Vagina (tissue), 2 donors: ENCODE measurements at regions not wholly inside any gene's neighbourhood (a gene's known extent, or its start where the extent isn't known, plus 50 kb on each side); places are given as distances from the start of the nearest gene placed in this dataset.

Experiments used
- DNase-seq, 2 donors: peaks; one replicate each; pipeline ENCODE4 v3.0.0-alpha.2; 2017; ENCODE audit errors: extremely low spot score in 2 of 2
- H3K27ac ChIP-seq: fragments of 200-600 bp; sonication (generic); one replicate; pipeline ENCODE4 v1.5.1; 2019
- H3K27me3 ChIP-seq: fragments of 200-600 bp; sonication (generic); one replicate; pipeline ENCODE4 v1.5.1; 2019
- H3K36me3 ChIP-seq, 2 donors: fragments of 200-600 bp; sonication (generic); one replicate each; pipeline ENCODE4 v1.5.1; 2017 to 2019
- H3K4me1 ChIP-seq: fragments of 200-600 bp; sonication (generic); one replicate; pipeline ENCODE4 v1.5.1; 2019
- H3K4me3 ChIP-seq, 2 donors: fragments of 200-600 bp; sonication (generic); 1 replicate in 1 of 2; 2 replicates in 1 of 2; pipeline ENCODE4 v1.5.1; 2016 to 2019
- H3K9me3 ChIP-seq: fragments of 200-600 bp; sonication (generic); one replicate; pipeline ENCODE4 v1.5.1; 2019
- POLR2A ChIP-seq, 2 donors: fragments of 450-650 bp; IDR thresholded peaks; one replicate each; pipeline ENCODE4 v1.6.1; 2017; ENCODE audit warnings: antibody characterized with exemption in 2 of 2, mild to moderate bottlenecking in 2 of 2, moderate library complexity in 2 of 2
- POLR2AphosphoS5 ChIP-seq, 2 donors: sonication (generic); formaldehyde crosslinking; IDR thresholded peaks; one replicate each; pipeline ENCODE4 v1.9.0; 2017; ENCODE audit warnings: antibody characterized with exemption in 2 of 2, mild to moderate bottlenecking in 2 of 2, low read depth in 1 of 2; ENCODE audit not compliant: insufficient read depth in 1 of 2
- intact Hi-C: fragments of 100-400 bp; cut with DNase I; formaldehyde crosslinking; loops from one replicate; pipeline ENCODE4 v1.15.1; 2023
- TF ChIP-seq, protein P1 (sequence below), 3 experiments: fragments of 450-650 bp in 2 of 3; fragments of 200-600 bp in 1 of 3; sonication (generic) in 1 of 3; IDR thresholded peaks; one replicate each; pipeline ENCODE4 v1.5.1; 2017 to 2019; ENCODE audit warnings: antibody characterized with exemption in 3 of 3, mild to moderate bottlenecking in 2 of 3, moderate library complexity in 2 of 3

DNA sequence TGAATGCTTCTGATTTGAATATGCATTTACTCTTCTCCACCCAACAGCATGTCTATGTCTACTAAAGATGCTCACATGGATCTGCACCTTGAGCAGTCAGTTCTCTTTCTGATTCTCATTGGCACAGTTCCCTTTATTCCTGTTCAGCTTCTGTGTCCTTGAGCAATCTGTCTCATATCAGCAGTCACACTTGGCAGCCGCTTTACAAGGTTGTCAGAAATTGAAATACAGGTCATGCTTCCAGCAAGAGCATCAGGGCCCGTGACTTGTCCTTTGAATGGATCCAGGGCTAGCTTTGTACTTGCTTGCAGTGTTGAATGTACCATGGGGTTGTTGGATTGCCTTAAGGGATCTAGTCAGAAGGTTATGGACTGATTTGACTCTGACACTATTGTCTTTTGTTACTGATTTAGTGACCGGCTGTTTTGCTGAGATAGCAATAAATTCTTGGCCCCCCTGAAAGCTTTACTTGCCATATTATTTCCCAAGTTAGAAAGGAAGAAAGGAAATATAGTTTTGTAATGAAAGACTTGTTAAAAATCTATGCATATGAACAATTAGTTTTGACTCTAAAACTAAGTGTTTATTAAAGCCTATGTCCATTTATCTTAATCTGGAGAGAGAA is 273.4 kb upstream of the ISL1 start:
- Histone ChIP-seq H3K36me3 (no peaks in the 10 kb centered on the region), H3K4me3 (no peak overlapping the region), H3K27ac (no peak overlapping the region), H3K9me3 (no peaks in the 10 kb centered on the region), H3K4me1 (no peaks in the 10 kb centered on the region), H3K27me3 (no peaks in the 10 kb centered on the region)
- DNase-seq = no peak
- TF ChIP-seq, protein P1, sequence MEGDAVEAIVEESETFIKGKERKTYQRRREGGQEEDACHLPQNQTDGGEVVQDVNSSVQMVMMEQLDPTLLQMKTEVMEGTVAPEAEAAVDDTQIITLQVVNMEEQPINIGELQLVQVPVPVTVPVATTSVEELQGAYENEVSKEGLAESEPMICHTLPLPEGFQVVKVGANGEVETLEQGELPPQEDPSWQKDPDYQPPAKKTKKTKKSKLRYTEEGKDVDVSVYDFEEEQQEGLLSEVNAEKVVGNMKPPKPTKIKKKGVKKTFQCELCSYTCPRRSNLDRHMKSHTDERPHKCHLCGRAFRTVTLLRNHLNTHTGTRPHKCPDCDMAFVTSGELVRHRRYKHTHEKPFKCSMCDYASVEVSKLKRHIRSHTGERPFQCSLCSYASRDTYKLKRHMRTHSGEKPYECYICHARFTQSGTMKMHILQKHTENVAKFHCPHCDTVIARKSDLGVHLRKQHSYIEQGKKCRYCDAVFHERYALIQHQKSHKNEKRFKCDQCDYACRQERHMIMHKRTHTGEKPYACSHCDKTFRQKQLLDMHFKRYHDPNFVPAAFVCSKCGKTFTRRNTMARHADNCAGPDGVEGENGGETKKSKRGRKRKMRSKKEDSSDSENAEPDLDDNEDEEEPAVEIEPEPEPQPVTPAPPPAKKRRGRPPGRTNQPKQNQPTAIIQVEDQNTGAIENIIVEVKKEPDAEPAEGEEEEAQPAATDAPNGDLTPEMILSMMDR (IDR thresholded peaks at IDR 0.05) = no peak
- no peak for TF ChIP-seq POLR2AphosphoS5 (IDR thresholded peaks at IDR 0.05; ENCODE audit: insufficient read depth in 1 of 2, low read depth in 1 of 2)
- TF ChIP-seq POLR2A (IDR thresholded peaks at IDR 0.05) = no peak
- intact Hi-C loops = no loop called here

DNA sequence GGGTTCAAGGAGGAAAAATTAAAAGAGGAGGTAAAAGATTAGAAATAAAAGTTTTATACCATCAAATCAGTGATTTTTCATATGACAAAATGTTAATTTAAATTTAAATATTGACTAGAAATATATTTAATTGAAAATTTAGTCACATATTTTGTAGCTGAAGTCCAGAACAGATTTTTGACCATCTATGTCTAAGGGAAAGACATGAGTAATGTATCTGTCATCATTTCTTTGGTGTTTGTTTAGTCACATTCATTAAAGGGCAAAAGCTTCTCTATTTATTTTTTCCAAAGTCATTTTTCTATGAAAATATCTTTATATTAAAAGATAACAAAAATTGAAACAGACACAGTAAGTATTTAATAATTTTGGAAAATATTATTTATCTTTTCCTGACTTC is 252.0 kb upstream of the ISL1 start:
- Histone ChIP-seq H3K4me1 (no peaks in the 10 kb centered on the region), H3K27ac (no peak overlapping the region), H3K27me3 (no peaks in the 10 kb centered on the region), H3K9me3 (no peaks in the 10 kb centered on the region), H3K36me3 (no peaks in the 10 kb centered on the region), H3K4me3 (no peak overlapping the region)
- no peak for DNase-seq
- no peak for TF ChIP-seq POLR2AphosphoS5 (IDR thresholded peaks at IDR 0.05; ENCODE audit: insufficient read depth in 1 of 2, low read depth in 1 of 2)
- TF ChIP-seq, protein P1 (IDR thresholded peaks at IDR 0.05) = no peak
- TF ChIP-seq POLR2A (IDR thresholded peaks at IDR 0.05) = no peak
- intact Hi-C loops = no loop called here

DNA sequence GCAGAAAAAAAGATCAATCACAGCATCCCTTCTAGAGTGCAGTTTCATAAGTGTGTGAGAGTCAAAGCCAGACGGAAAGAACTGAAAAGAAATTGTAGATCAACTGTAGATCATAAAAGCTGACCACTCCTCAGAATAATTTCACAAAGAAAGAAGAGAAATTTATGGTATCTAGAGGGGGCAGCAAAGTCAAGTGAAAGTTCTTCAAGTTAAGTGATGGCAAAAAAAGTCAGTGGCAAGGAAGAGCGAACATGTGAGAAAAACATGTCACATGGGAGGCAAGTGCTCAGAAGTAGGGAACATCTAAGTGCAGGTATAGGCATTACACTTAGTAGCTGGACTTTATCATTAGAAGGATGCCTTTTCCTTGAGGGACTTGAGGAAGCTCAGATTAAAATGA is 245.1 kb upstream of the ISL1 start:
- Histone ChIP-seq H3K4me3 (no peak overlapping the region), H3K27ac (no peak overlapping the region), H3K4me1 (no peaks in the 10 kb centered on the region), H3K36me3 (no peaks in the 10 kb centered on the region), H3K27me3 (no peaks in the 10 kb centered on the region), H3K9me3 (no peaks in the 10 kb centered on the region)
- intact Hi-C loops = no loop called here
- TF ChIP-seq, protein P1 (IDR thresholded peaks at IDR 0.05) = no peak
- TF ChIP-seq POLR2AphosphoS5 (IDR thresholded peaks at IDR 0.05; ENCODE audit: insufficient read depth in 1 of 2, low read depth in 1 of 2) (no peak), POLR2A (IDR thresholded peaks at IDR 0.05) (no peak)
- DNase-seq = no peak

DNA sequence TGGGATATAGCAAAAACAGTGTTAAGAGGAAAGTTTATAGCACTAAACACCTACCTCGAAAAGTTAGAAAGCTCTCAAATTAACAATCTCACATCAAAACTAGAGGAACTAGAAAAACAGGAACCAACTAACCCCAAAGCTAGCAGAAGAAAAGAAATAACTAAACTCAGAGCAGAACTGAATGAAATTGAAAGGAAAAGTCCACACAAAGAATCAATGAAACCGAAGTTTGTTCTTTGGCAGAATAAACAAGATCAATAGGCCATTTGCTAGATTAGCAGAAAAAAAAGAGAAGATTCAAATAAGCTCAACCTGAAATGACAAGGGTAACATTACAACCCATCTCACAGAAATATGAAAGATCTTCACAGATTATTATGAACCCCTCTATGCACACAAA is 234.8 kb upstream of the ISL1 start:
- Histone ChIP-seq H3K27ac (no peak overlapping the region), H3K9me3 (no peaks in the 10 kb centered on the region), H3K27me3 (no peaks in the 10 kb centered on the region), H3K4me1 (no peaks in the 10 kb centered on the region), H3K4me3 (no peak overlapping the region), H3K36me3 (no peaks in the 10 kb centered on the region)
- intact Hi-C loops = no loop called here
- no peak for DNase-seq
- TF ChIP-seq POLR2A (IDR thresholded peaks at IDR 0.05) (no peak), POLR2AphosphoS5 (IDR thresholded peaks at IDR 0.05; ENCODE audit: insufficient read depth in 1 of 2, low read depth in 1 of 2) (no peak)
- TF ChIP-seq, protein P1 (IDR thresholded peaks at IDR 0.05) = no peak

DNA sequence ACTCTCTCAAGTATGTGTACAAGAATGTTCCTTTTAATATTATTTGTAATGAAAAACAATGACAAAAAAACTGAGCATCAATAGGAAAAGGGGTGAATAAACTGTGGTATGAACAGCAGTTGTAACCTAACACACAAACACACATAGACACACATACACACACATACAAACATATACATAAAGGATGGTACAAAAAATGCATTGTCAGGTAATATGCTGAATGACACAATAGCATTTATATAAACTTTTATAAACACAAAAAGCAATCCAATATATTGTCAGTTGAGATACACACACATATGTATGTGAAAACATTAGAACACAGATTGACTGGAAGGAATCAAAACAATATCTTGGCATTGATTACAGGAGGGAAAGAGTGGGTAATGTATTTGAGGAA is 227.0 kb upstream of the ISL1 start:
- no peak overlapping the region for H3K4me3 ChIP-seq
- H3K4me1 ChIP-seq = no peaks in the 10 kb centered on the region
- H3K27ac ChIP-seq = no peak overlapping the region
- no peaks in the 10 kb centered on the region for H3K9me3 ChIP-seq
- no peak for TF ChIP-seq POLR2A (IDR thresholded peaks at IDR 0.05)
- TF ChIP-seq POLR2AphosphoS5 (IDR thresholded peaks at IDR 0.05; ENCODE audit: insufficient read depth in 1 of 2, low read depth in 1 of 2) = no peak
- TF ChIP-seq, protein P1 (IDR thresholded peaks at IDR 0.05) = no peak
- intact Hi-C loops = no loop called here
- no peak for DNase-seq
- no peaks in the 10 kb centered on the region for H3K27me3 ChIP-seq
- H3K36me3 ChIP-seq = no peaks in the 10 kb centered on the region
